ENCODE measurements at regions not wholly inside any gene's neighbourhood (a gene's known extent, or its start where the extent isn't known, plus 50 kb on each side); places are given as distances from the start of the nearest gene placed in this dataset.

- FAIRE-seq, result no peak
- no peaks in the 10 kb centered on the region for H3K9me3 ChIP-seq (ENCODE audit: control insufficient read depth, low read depth, low read length)
These were observed 76.6 kb upstream of the RBM24 start for GRCh38 chr6:17204533-17204932.

GRCh38 chr6:17206566-17207072 lies 74.5 kb upstream of the RBM24 start:
- Histone ChIP-seq H3K27me3 (ENCODE audit: control insufficient read depth, extremely low read depth, insufficient read depth, low read length) (no peaks in the 10 kb centered on the region), H4K20me1 (ENCODE audit: control insufficient read depth, extremely low read depth, insufficient read depth, low read length) (no peaks in the 10 kb centered on the region), H3K79me2 (ENCODE audit: control insufficient read depth, insufficient read depth, low read length) (no peaks in the 10 kb centered on the region), H3K4me2 (ENCODE audit: control insufficient read depth, extremely low read depth, insufficient read depth, low read depth, low read length) (no peak overlapping the region), H3K9ac (ENCODE audit: control insufficient read depth, extremely low read depth, insufficient read depth, low read length) (no peak overlapping the region), H3K9me1 (ENCODE audit: control insufficient read depth, extremely low read depth, insufficient read depth, low read length) (no peaks in the 10 kb centered on the region), H3K4me3 (ENCODE audit: control insufficient read depth in 2 of 3, extremely low read depth in 1 of 3, insufficient read depth in 2 of 3, low read depth in 1 of 3, low read length in 3 of 3) (no peak overlapping the region), H3K9me3 (ENCODE audit: control insufficient read depth, low read depth, low read length) (no peaks in the 10 kb centered on the region), H3K27ac (ENCODE audit: control insufficient read depth, insufficient read depth, low read length) (no peak overlapping the region), H3K4me1 (ENCODE audit: control insufficient read depth, extremely low read depth, insufficient read depth, low read length) (no peaks in the 10 kb centered on the region), H3K36me3 (ENCODE audit: control insufficient read depth in 2 of 2, extremely low read depth in 1 of 2, insufficient read depth in 2 of 2, low read length in 2 of 2) (no peaks in the 10 kb centered on the region), H2AFZ (ENCODE audit: control insufficient read depth, low read length) (no peak overlapping the region)
- dilution Hi-C loops (cut with MboI; ENCODE audit: extremely low pct_ligation_motif_present, low sequenced_read_pairs), result no loop called here
- FAIRE-seq, result no peak
- no peak for TF ChIP-seq EZH2 (IDR thresholded peaks at IDR 0.05; ENCODE audit: low read length)
- no peak for TF ChIP-seq CTCF (optimal IDR thresholded peaks at IDR 0.05 in 1 of 3, IDR thresholded peaks at IDR 0.05 in 1 of 3, conservative IDR thresholded peaks at IDR 0.05 in 1 of 3; ENCODE audit: extremely low read depth in 1 of 3, insufficient read depth in 2 of 3, low read length in 3 of 3)
- DNase-seq (ENCODE audit: low read depth, low spot score), result no peak

More at GRCh38 chr6:17204533-17204932, 76.6 kb upstream of the RBM24 start:
- H3K4me1 ChIP-seq (ENCODE audit: control insufficient read depth, extremely low read depth, insufficient read depth, low read length), result no peaks in the 10 kb centered on the region
- no peak for DNase-seq (ENCODE audit: low read depth, low spot score)
- no peak overlapping the region for H2AFZ ChIP-seq (ENCODE audit: control insufficient read depth, low read length)
- H3K36me3 ChIP-seq (ENCODE audit: control insufficient read depth in 2 of 2, extremely low read depth in 1 of 2, insufficient read depth in 2 of 2, low read length in 2 of 2), result no peaks in the 10 kb centered on the region
- H4K20me1 ChIP-seq (ENCODE audit: control insufficient read depth, extremely low read depth, insufficient read depth, low read length), result no peaks in the 10 kb centered on the region
- dilution Hi-C loops (cut with MboI; ENCODE audit: extremely low pct_ligation_motif_present, low sequenced_read_pairs), result no loop called here
- no peak overlapping the region for H3K4me2 ChIP-seq (ENCODE audit: control insufficient read depth, extremely low read depth, insufficient read depth, low read depth, low read length)
- TF ChIP-seq CTCF (optimal IDR thresholded peaks at IDR 0.05 in 1 of 3, IDR thresholded peaks at IDR 0.05 in 1 of 3, conservative IDR thresholded peaks at IDR 0.05 in 1 of 3; ENCODE audit: extremely low read depth in 1 of 3, insufficient read depth in 2 of 3, low read length in 3 of 3) (no peak), EZH2 (IDR thresholded peaks at IDR 0.05; ENCODE audit: low read length) (no peak)
- H3K27me3 ChIP-seq (ENCODE audit: control insufficient read depth, extremely low read depth, insufficient read depth, low read length), result no peaks in the 10 kb centered on the region
- no peaks in the 10 kb centered on the region for H3K9me1 ChIP-seq (ENCODE audit: control insufficient read depth, extremely low read depth, insufficient read depth, low read length)
- H3K27ac ChIP-seq (ENCODE audit: control insufficient read depth, insufficient read depth, low read length), result no peak overlapping the region
- no peaks in the 10 kb centered on the region for H3K79me2 ChIP-seq (ENCODE audit: control insufficient read depth, insufficient read depth, low read length)
- H3K4me3 ChIP-seq (ENCODE audit: control insufficient read depth in 2 of 3, extremely low read depth in 1 of 3, insufficient read depth in 2 of 3, low read depth in 1 of 3, low read length in 3 of 3), result no peak overlapping the region
- no peak overlapping the region for H3K9ac ChIP-seq (ENCODE audit: control insufficient read depth, extremely low read depth, insufficient read depth, low read length)
